NT2/D1 (cell line): ENCODE measurements at regions not wholly inside any gene's neighbourhood (a gene's known extent, or its start where the extent isn't known, plus 50 kb on each side); places are given as distances from the start of the nearest gene placed in this dataset.

ENCODE experiments used
- DNase-seq: peaks from one replicate; pipeline ENCODE4 v3.0.0-alpha.2; 2011; ENCODE audit warnings: low read depth, low spot score
- H3K27me3 ChIP-seq: 2 replicates; pipeline ENCODE4 v1.6.0; 2011; ENCODE audit warnings: mild to moderate bottlenecking; ENCODE audit not compliant: insufficient read length, insufficient read depth
- H3K36me3 ChIP-seq: 2 replicates; pipeline ENCODE4 v1.6.1; 2011; ENCODE audit warnings: mild to moderate bottlenecking, low read length, mixed read lengths; ENCODE audit not compliant: insufficient read depth, insufficient read length
- H3K4me1 ChIP-seq: 2 replicates; pipeline ENCODE4 v1.5.1; 2011; ENCODE audit not compliant: insufficient read depth, insufficient read length
- H3K4me3 ChIP-seq: 2 replicates; pipeline ENCODE4 v1.5.1; 2011; ENCODE audit warnings: low read depth; ENCODE audit not compliant: insufficient read length
- H3K9ac ChIP-seq: 2 replicates; pipeline ENCODE4 v1.6.0; 2011; ENCODE audit warnings: low read depth; ENCODE audit not compliant: insufficient read length
- H3K9me3 ChIP-seq: 2 replicates; pipeline ENCODE4 v1.5.1; 2011; ENCODE audit warnings: mild to moderate bottlenecking, low read length; ENCODE audit not compliant: insufficient read depth
- SUZ12 ChIP-seq: IDR thresholded peaks from 2 replicates; pipeline ENCODE4 v1.6.1; 2011; ENCODE audit not compliant: insufficient read length, insufficient read depth; ENCODE audit errors: extremely low read depth
- YY1 ChIP-seq: IDR thresholded peaks from 2 replicates; pipeline ENCODE4 v1.6.1; 2011; ENCODE audit not compliant: insufficient read length, insufficient read depth
- ZNF274 ChIP-seq: IDR thresholded peaks from 2 replicates; pipeline ENCODE4 v1.6.1; 2011; ENCODE audit warnings: mild to moderate bottlenecking, low read depth, low read length

DNA sequence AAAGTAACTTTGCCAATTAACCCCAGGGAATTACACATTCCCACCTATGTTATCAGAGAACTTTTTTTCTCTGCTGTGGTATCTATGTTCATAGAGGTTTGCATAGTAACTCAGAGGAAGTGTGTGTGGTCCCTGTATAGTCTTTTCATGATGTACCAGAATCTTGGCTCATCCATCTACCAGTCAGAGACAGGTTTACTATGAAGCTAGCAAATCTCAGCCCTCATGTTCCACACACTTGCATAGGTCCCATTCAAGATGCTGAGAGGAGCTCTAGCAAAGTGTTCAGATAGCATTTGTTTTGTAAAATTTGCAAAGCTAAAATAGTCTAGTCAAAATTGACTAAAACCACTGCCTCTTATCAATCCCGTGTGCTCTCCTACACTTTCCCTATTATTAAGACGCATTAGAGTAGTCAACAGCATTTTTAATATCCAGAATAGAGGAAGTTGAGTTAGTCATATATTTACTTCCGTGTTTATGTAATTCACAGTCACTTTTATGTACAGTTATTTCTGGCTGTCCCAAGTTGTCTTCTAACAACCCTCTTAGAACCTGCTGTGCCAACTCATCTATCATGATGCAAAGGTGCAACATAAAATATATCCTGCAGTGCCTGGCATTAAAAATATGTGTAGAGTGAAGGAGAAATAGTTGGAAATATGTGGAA is 184.2 kb downstream of the FAM76B start:
- no peaks in the 10 kb centered on the region for H3K9me3 ChIP-seq
- no peak overlapping the region for H3K9ac ChIP-seq
- no peak for DNase-seq
- H3K4me1 ChIP-seq, result no peaks in the 10 kb centered on the region
- TF ChIP-seq ZNF274, result no peak
- TF ChIP-seq SUZ12, result no peak
- TF ChIP-seq YY1, result no peak
- no peaks in the 10 kb centered on the region for H3K36me3 ChIP-seq
- H3K27me3 ChIP-seq, result no peaks in the 10 kb centered on the region
- H3K4me3 ChIP-seq, result no peak overlapping the region

DNA sequence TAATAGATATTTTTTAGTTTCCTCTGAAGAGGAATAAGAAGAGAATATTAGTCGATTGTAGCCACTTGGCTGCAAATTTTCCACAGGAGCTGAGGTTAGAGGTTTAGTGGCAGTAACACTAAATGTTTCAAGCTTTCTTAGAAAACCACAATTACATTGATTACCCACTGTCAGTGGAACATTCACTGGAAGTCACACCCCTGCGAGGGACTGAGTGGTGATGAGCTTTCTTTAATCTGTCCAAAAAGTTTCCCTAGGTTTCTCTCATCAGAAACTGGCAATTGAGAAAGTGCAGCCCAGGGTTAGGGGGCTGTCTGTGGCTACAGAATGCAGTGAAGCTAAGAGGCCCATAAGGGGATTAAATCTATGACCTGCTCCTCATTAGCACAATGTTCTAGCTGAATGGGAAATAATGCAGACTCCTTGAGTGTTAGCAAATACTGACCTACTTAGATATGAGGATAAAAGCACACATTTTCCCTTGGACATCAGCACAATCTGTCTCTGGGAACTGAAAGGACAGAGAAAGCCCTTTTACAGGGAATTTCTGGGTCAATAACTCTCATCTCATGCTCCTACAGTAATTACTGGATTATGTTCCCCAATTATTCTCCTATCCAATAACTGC is 189.5 kb downstream of the FAM76B start:
- H3K4me3 ChIP-seq, result no peak overlapping the region
- H3K36me3 ChIP-seq, result no peaks in the 10 kb centered on the region
- DNase-seq, result no peak
- TF ChIP-seq ZNF274 (no peak), YY1 (no peak), SUZ12 (no peak)
- no peak overlapping the region for H3K9ac ChIP-seq
- no peaks in the 10 kb centered on the region for H3K27me3 ChIP-seq
- H3K9me3 ChIP-seq, result no peaks in the 10 kb centered on the region
- no peaks in the 10 kb centered on the region for H3K4me1 ChIP-seq

DNA sequence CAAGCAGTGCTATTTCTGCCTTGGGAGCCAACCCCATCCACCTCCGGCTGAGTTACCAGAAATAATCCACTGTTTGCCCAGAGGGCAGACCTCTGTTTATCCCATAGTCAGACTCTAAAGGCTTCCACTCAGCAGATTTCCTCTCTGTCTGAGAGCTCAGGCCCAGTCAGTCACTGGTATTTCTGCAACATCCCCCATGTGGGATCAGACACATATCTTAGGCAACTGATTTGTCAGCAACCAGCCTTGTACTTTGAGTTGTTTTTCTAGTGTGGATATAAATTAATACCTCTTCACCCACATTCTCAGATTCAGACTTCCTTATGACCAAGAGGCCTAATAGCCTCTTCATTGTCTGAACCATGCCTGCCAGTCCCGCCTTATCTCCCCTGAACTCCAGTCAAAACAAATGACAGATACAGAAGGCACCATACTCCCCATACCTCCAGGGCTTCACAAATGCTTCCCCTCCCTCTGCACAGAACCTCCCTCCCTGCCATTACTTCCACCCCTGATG is 193.6 kb downstream of the FAM76B start:
- H3K4me1 ChIP-seq, result peaks cover 4% of the 10 kb centered on the region
- no peak overlapping the region for H3K9ac ChIP-seq
- H3K27me3 ChIP-seq, result no peaks in the 10 kb centered on the region
- no peak overlapping the region for H3K4me3 ChIP-seq
- H3K9me3 ChIP-seq, result no peaks in the 10 kb centered on the region
- no peak for DNase-seq
- H3K36me3 ChIP-seq, result no peaks in the 10 kb centered on the region
- TF ChIP-seq SUZ12, result no peak
- TF ChIP-seq YY1, result no peak
- TF ChIP-seq ZNF274, result no peak

DNA sequence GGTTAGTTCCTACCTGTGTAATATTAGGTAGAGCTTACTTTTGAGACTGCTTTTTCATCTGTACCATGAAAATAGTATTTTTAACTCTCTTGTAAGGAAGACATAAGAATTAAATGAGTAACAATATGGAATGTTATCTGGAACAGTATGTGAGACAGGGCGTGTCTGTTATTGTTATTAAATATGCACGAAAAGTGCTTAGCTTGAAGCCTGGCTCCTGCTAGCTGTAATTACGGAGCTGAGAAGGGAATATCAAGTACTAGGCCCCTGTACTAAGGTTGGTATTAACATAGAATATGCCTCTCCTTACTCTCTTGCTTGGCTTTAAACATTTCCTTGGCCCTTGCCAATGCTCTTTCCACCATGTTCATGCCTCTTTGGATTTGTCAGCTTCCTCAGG is 194.0 kb downstream of the FAM76B start:
- Histone ChIP-seq H3K4me1 (peaks cover 4% of the 10 kb centered on the region), H3K27me3 (no peaks in the 10 kb centered on the region), H3K9me3 (no peaks in the 10 kb centered on the region), H3K9ac (no peak overlapping the region), H3K36me3 (no peaks in the 10 kb centered on the region), H3K4me3 (no peak overlapping the region)
- DNase-seq, result no peak
- no peak for TF ChIP-seq SUZ12
- TF ChIP-seq ZNF274, result no peak
- TF ChIP-seq YY1, result no peak

DNA sequence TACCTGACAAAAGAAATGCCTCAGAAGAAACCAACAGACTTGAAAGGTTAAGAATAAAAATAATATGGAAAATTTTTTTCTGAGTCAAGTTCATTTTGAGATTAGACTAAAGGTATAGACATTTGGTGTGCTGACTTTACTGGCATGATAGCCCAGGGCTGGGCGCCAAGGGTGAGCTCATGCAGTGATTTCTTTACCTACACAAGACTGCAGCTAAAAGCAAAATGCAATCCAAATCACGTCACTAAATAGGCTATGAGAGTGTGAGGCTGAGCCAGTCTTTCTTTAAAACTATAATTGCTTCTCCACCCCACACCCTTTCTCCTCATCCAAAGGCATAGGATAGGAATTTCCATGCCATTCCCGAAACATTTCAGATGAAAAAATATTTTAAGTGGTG is 196.5 kb downstream of the FAM76B start:
- H3K9me3 ChIP-seq, result no peaks in the 10 kb centered on the region
- peaks cover 4% of the 10 kb centered on the region for H3K4me1 ChIP-seq
- H3K4me3 ChIP-seq, result no peak overlapping the region
- no peak overlapping the region for H3K9ac ChIP-seq
- no peak for DNase-seq
- no peak for TF ChIP-seq ZNF274
- TF ChIP-seq YY1, result no peak
- no peak for TF ChIP-seq SUZ12
- no peaks in the 10 kb centered on the region for H3K27me3 ChIP-seq
- H3K36me3 ChIP-seq, result no peaks in the 10 kb centered on the region

DNA sequence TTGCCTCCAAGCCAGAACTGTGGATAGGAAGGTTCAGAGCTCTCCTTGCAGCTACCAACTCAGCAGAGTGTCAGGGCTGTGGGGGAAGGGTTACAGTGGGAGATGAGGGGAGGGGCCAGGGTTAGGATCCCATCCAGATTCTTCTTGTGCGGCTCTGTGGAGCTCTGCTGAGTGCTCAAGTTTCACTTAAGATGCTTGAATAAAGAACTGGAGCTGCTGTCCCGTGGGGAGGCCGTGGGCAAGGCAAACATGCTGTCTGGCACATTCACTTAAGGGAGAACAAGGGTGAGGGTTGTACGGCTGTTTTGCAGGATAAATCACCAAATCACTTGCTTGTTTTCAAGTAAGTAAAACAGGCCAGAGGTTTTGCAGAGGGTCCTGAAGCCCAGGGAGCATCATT is 197.1 kb downstream of the FAM76B start:
- DNase-seq, result peak; percentile 43
- Histone ChIP-seq H3K4me3 (no peak overlapping the region), H3K4me1 (peaks cover 4% of the 10 kb centered on the region), H3K9me3 (no peaks in the 10 kb centered on the region), H3K9ac (no peak overlapping the region), H3K36me3 (no peaks in the 10 kb centered on the region), H3K27me3 (no peaks in the 10 kb centered on the region)
- TF ChIP-seq YY1 (no peak), SUZ12 (no peak), ZNF274 (no peak)

DNA sequence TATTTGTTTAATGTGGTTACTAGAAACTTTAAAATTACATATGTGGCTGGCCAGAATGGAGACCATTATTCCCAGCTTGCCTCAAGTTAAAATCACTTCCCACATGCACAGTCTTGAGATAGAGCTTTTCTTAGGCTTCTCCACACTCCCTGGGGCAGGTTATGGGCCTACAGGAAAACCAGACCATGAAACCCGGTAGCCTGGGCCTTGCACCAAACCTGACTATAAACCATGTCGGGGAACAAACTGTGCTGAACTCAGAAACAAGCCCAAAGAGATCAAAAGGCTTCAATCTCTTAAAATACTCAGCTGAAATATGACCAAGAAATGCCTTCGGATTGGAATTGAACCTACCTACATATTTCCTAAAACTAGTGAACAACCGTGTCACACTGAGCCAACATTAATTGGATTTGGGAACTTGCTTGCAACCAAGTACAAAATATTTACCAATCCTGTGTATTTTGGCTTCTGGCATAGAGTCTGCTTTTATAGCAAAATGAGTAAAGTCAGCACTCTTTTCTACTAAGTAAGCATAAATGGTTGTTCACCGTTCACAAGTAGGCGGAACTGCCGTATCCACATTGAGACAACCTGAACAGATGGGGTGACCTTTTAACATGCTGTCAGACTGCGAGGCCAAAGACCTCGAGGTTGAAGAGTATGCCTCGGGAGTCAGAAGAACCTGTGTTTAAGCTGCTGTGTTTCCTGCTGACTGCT is 199.5 kb downstream of the FAM76B start:
- H3K9me3 ChIP-seq, result no peaks in the 10 kb centered on the region
- H3K27me3 ChIP-seq, result no peaks in the 10 kb centered on the region
- no peak for TF ChIP-seq YY1
- TF ChIP-seq ZNF274, result no peak
- TF ChIP-seq SUZ12, result no peak
- no peaks in the 10 kb centered on the region for H3K36me3 ChIP-seq
- no peak for DNase-seq
- H3K4me3 ChIP-seq, result no peak overlapping the region
- H3K4me1 ChIP-seq, result peaks cover 4% of the 10 kb centered on the region
- H3K9ac ChIP-seq, result no peak overlapping the region
